HepG2 (cell line): ENCODE measurements at regions not wholly inside any gene's neighbourhood (a gene's known extent, or its start where the extent isn't known, plus 50 kb on each side); places are given as distances from the start of the nearest gene placed in this dataset.

Source experiments
- AKAP8 ChIP-seq: sonication (generic); formaldehyde crosslinking; IDR thresholded peaks from 2 replicates; pipeline ENCODE4 v1.5.1; 2020; ENCODE audit warnings: mild to moderate bottlenecking, missing genetic modification reagents
- ESRRA ChIP-seq: sonication (generic); formaldehyde crosslinking; IDR thresholded peaks from 2 replicates; pipeline ENCODE4 v1.5.1; 2020; ENCODE audit warnings: mild to moderate bottlenecking, low read depth, missing genetic modification reagents

DNA sequence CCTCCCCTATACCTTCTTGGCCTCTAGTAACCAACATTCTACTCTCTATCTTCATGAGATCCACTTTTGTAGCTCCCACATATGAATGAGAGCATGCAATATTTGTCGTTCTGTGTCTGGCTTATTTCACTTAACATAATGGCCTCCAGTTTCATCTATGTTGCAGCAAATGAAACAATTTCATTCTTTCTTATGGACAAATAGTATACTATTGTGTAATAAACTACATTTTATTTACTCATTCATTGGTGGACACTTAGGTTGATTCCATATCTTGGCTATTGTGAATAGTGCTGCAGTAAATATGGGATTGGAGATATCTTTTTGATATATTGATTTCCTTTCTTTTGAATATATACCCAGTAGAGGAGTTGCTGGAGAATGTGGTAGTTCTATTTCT is 151.1 kb downstream of the JRKL start:
- no peak for TF ChIP-seq ESRRA (CRISPR knock-in tag)
- TF ChIP-seq AKAP8 (CRISPR knock-in tag), result no peak
